MV-4-11 (cell line): ENCODE measurements at regions not wholly inside any gene's neighbourhood (a gene's known extent, or its start where the extent isn't known, plus 50 kb on each side); places are given as distances from the start of the nearest gene placed in this dataset.

ENCODE experiments used
- DNase-seq: peaks from one replicate; lab custom pipeline; 2025; lab: John Stamatoyannopoulos, UW

DNA sequence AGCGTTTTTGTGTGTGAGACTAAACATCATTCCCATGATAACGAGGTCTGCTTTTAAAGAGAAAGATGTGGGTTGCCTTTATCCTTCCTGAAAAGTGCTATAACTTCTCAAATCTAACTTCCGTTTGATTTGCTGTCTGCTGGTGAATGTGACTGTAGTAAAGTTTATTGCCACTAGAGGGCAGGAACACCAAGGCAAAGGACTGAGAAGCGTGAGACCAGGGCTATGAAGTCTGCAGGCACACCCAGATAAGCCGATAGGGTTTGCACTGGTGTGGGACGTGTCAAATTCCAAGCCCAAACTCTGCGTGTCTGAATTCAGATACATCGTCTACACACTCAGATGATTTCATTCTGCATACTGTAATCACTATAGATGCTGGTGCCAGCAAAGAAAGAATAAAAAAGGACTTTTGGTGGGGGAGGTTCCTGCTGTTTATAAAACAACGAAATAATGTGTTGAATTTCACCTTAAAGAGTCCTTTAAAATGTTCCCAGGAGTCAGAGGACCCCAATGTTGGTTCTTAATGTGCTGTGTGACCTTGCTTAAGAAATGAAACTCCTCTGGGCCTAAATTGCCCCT, 87.2 kb downstream of the PTTG1 start:
- peak; percentile 80 for DNase-seq

DNA sequence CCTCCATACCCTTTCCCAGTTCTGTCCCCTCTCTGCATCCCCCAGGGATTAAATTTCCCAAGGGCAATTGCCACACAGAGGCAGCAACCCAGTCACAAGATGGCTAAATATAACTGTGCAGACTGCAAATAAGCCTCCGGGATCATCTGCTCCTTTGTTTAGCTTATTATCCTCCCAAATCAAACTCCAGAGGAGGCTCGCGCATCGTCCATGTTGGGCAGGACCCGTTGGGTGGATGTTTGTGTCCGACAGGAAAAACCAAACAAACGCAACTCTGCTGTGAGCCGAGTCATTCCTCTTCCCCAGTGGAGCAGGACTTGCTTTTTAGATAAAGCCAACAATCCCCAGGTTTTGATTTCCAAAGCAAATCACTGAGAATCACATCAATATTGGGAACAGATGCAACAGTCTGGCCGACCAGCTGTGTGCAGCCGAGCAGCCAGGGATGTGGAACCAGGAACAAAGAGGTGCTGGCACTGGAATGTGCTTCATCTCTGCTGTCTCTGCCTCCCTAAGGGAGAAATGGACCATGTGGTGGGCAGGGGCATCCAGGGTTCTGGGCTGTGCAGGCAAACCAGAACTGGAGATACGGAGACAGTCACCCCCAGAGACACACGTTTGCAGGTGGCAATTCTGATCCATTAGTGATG, 89.8 kb downstream of the PTTG1 start:
- no peak for DNase-seq
